Spleen (tissue), 7 donors: ENCODE measurements at regions not wholly inside any gene's neighbourhood (a gene's known extent, or its start where the extent isn't known, plus 50 kb on each side); places are given as distances from the start of the nearest gene placed in this dataset.

Source experiments
- POLR2A ChIP-seq, 3 donors: fragments of 450-650 bp; IDR thresholded peaks; one replicate each; pipeline ENCODE4 v1.5.1; 2017; ENCODE audit warnings: antibody characterized with exemption in 3 of 3, mild to moderate bottlenecking in 1 of 3
- TF ChIP-seq, protein P1 (sequence below), 11 experiments: fragments of 200-600 bp in 7 of 11; fragments of 450-650 bp in 4 of 11; sonication (generic) in 4 of 11; IDR thresholded peaks in 8 of 11; conservative IDR thresholded peaks in 3 of 11; 1 replicate in 7 of 11; 2 replicates in 4 of 11; pipeline versions ENCODE4 v1.4.0 to v1.8.0; 2016 to 2021; ENCODE audit warnings: antibody characterized with exemption in 11 of 11, inconsistent platforms in 4 of 11, mild to moderate bottlenecking in 1 of 11
- donor health status: DM: no; HTN: no; CAD: no; lungs with moderate emphysema.
- donor health status: DM: no; HTN: no; CAD: no.
- donor health status: DM: no; HTN: no; CAD: no.

DNA sequence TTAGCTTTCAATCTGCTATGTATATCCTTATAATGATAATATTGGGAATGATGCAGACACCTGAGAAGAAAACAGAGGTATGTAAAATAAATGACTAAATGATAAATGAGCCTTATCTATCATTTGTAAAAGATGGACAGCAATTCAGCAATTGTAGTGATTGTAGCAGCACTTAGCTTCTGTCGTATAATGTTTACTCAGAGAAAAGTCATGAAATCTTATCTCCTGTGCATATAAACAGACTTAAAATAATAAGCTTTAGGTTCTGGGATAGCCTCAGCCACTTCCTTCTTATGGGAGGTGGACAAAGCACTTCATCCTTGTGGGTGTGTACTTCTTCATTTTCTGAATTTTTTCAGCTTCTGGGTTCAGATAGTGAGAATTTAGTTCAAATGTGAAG is 324.8 kb upstream of the MAP3K7 start:
- TF ChIP-seq, protein P1, sequence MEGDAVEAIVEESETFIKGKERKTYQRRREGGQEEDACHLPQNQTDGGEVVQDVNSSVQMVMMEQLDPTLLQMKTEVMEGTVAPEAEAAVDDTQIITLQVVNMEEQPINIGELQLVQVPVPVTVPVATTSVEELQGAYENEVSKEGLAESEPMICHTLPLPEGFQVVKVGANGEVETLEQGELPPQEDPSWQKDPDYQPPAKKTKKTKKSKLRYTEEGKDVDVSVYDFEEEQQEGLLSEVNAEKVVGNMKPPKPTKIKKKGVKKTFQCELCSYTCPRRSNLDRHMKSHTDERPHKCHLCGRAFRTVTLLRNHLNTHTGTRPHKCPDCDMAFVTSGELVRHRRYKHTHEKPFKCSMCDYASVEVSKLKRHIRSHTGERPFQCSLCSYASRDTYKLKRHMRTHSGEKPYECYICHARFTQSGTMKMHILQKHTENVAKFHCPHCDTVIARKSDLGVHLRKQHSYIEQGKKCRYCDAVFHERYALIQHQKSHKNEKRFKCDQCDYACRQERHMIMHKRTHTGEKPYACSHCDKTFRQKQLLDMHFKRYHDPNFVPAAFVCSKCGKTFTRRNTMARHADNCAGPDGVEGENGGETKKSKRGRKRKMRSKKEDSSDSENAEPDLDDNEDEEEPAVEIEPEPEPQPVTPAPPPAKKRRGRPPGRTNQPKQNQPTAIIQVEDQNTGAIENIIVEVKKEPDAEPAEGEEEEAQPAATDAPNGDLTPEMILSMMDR (IDR thresholded peaks at IDR 0.05 in 8 of 11, conservative IDR thresholded peaks at IDR 0.05 in 3 of 11): no peak
- TF ChIP-seq POLR2A (IDR thresholded peaks at IDR 0.05): no peak
